Mucosa of descending colon (tissue), 3 donors: ENCODE measurements at regions not wholly inside any gene's neighbourhood (a gene's known extent, or its start where the extent isn't known, plus 50 kb on each side); places are given as distances from the start of the nearest gene placed in this dataset.

Source experiments
- ATAC-seq: fragments of 200-7000 bp; cut with Tn5 transposase; one replicate; pipeline ENCODE4 v1.9.1; 2020; ENCODE audit warnings: mild to moderate bottlenecking, moderate library complexity
- DNase-seq, 3 donors: peaks; one replicate each; pipeline ENCODE4 v3.0.0-alpha.2; 2020
- H3K36me3 ChIP-seq: fragments of 200-600 bp; one replicate; pipeline ENCODE4 v1.8.0; 2021; ENCODE audit warnings: low read depth, mild to moderate bottlenecking
- H3K4me1 ChIP-seq: fragments of 200-600 bp; one replicate; pipeline ENCODE4 v1.8.0; 2021; ENCODE audit warnings: low read depth, mild to moderate bottlenecking
- H3K4me3 ChIP-seq: fragments of 200-600 bp; one replicate; pipeline ENCODE4 v1.8.0; 2021; ENCODE audit warnings: mild to moderate bottlenecking
- H3K9me3 ChIP-seq: fragments of 200-600 bp; one replicate; pipeline ENCODE4 v1.8.0; 2021; ENCODE audit warnings: mild to moderate bottlenecking
- CTCF ChIP-seq: fragments of 200-600 bp; IDR thresholded peaks from one replicate; pipeline ENCODE4 v1.8.0; 2022; ENCODE audit warnings: antibody characterized with exemption, mild to moderate bottlenecking
- intact Hi-C, 2 donors: fragments of 100-400 bp; cut with DNase I in 1 of 2; cut with micrococcal nuclease in 1 of 2; formaldehyde crosslinking; loops; one replicate each; pipeline versions ENCODE4 v1.11.0 to v1.11.1; 2022; cut with DNase I, micrococcal nuclease
- donor health status: DM: no; HTN: no; CAD: no; lungs with moderate emphysema.
- donor health status: DM: no; HTN: no; CAD: no.
- donor health status: DM: no; HTN: yes; CAD: no.

GRCh38 chr18:45165176-45165713 is 450.0 kb upstream of the SLC14A2 start:
- ATAC-seq (no peak), DNase-seq (no peak)
- Histone ChIP-seq H3K9me3 (no peaks in the 10 kb centered on the region), H3K36me3 (no peaks in the 10 kb centered on the region), H3K4me3 (no peak overlapping the region), H3K4me1 (peaks cover 12% of the 10 kb centered on the region)
- intact Hi-C loops = no loop called here
- no peak for TF ChIP-seq CTCF

GRCh38 chr18:45165871-45166270 is 449.4 kb upstream of the SLC14A2 start:
- H3K4me1 ChIP-seq = peaks cover 12% of the 10 kb centered on the region
- ATAC-seq = no peak
- no peak for DNase-seq
- H3K4me3 ChIP-seq = no peak overlapping the region
- no peak for TF ChIP-seq CTCF
- intact Hi-C loops = no loop called here
- H3K36me3 ChIP-seq = no peaks in the 10 kb centered on the region
- no peaks in the 10 kb centered on the region for H3K9me3 ChIP-seq

- TF ChIP-seq CTCF = no peak
- Histone ChIP-seq H3K4me1 (peaks cover 12% of the 10 kb centered on the region), H3K9me3 (no peaks in the 10 kb centered on the region), H3K36me3 (no peaks in the 10 kb centered on the region), H3K4me3 (no peak overlapping the region)
- ATAC-seq (peak; percentile 87), DNase-seq (peak in 1 of 3 donors; percentile 62)
- intact Hi-C loops = no loop called here
These were observed 448.9 kb upstream of the SLC14A2 start for GRCh38 chr18:45166341-45166835.

- no peak overlapping the region for H3K4me3 ChIP-seq
- intact Hi-C loops = no loop called here
- TF ChIP-seq CTCF = peak; percentile 17
- ATAC-seq = peak; percentile 90
- H3K9me3 ChIP-seq = no peaks in the 10 kb centered on the region
- H3K4me1 ChIP-seq = peaks cover 12% of the 10 kb centered on the region
- DNase-seq = peak; percentile 55 to 70 (median 69)
- no peaks in the 10 kb centered on the region for H3K36me3 ChIP-seq
These were observed 448.3 kb upstream of the SLC14A2 start for GRCh38 chr18:45166836-45167551.

GRCh38 chr18:45167631-45168280 is 447.5 kb upstream of the SLC14A2 start:
- Histone ChIP-seq H3K4me1 (peaks cover 12% of the 10 kb centered on the region), H3K9me3 (no peaks in the 10 kb centered on the region), H3K36me3 (no peaks in the 10 kb centered on the region), H3K4me3 (no peak overlapping the region)
- intact Hi-C loops = no loop called here
- ATAC-seq = no peak
- DNase-seq = no peak
- no peak for TF ChIP-seq CTCF
